Mesendoderm (in vitro differentiated cells): ENCODE measurements at regions not wholly inside any gene's neighbourhood (a gene's known extent, or its start where the extent isn't known, plus 50 kb on each side); places are given as distances from the start of the nearest gene placed in this dataset.

Source experiments
- DNase-seq: peaks from one replicate; pipeline ENCODE4 v3.0.0; 2013
- H2AK5ac ChIP-seq: 2 replicates; pipeline ENCODE4 v1.6.1; 2013; ENCODE audit warnings: low read length, inconsistent platforms
- H2BK120ac ChIP-seq: 2 replicates; pipeline ENCODE4 v1.6.1; 2013; ENCODE audit warnings: low read depth, mild to moderate bottlenecking, low read length, moderate library complexity, mixed read lengths
- H2BK15ac ChIP-seq: replicated peaks from 2 replicates; pipeline ENCODE4 v1.6.1; 2013; ENCODE audit warnings: low read depth, mild to moderate bottlenecking, moderate library complexity
- H2BK5ac ChIP-seq: 2 replicates; pipeline ENCODE4 v1.6.1; 2013; ENCODE audit warnings: low read length, inconsistent platforms
- H3K18ac ChIP-seq: 2 replicates; pipeline ENCODE4 v1.6.1; 2013; ENCODE audit warnings: mild to moderate bottlenecking, low read length, mixed read lengths
- H3K23ac ChIP-seq: one replicate; pipeline ENCODE4 v1.6.1; 2013; ENCODE audit warnings: low read length
- H3K27ac ChIP-seq: 2 replicates; pipeline ENCODE4 v1.5.1; 2013; ENCODE audit warnings: low read depth, mild to moderate bottlenecking, inconsistent platforms, low read length, moderate library complexity
- H3K27me3 ChIP-seq: 2 replicates; pipeline ENCODE4 v1.6.1; 2013; ENCODE audit warnings: low read length, control low read depth, mild to moderate bottlenecking, inconsistent platforms; ENCODE audit not compliant: insufficient read depth, poor library complexity
- H3K36me3 ChIP-seq: 2 replicates; pipeline ENCODE4 v1.6.1; 2013; ENCODE audit warnings: low read length, inconsistent platforms; ENCODE audit not compliant: control insufficient read depth, insufficient read depth
- H3K4ac ChIP-seq: one replicate; pipeline ENCODE4 v1.6.1; 2013; ENCODE audit warnings: low read depth, mild to moderate bottlenecking, low read length, moderate library complexity
- H3K4me1 ChIP-seq: 2 replicates; pipeline ENCODE4 v1.6.1; 2013; ENCODE audit warnings: low read depth, low read length, inconsistent platforms; ENCODE audit not compliant: control insufficient read depth
- H3K4me2 ChIP-seq: 2 replicates; pipeline ENCODE4 v1.6.1; 2013; ENCODE audit warnings: low read length
- H3K4me3 ChIP-seq: 2 replicates; pipeline ENCODE4 v1.5.1; 2013; ENCODE audit warnings: mild to moderate bottlenecking, low read length
- H3K56ac ChIP-seq: one replicate; pipeline ENCODE4 v1.6.1; 2013; ENCODE audit warnings: low read length
- H3K79me1 ChIP-seq: 2 replicates; pipeline ENCODE4 v1.6.1; 2013; ENCODE audit warnings: low read length, inconsistent platforms
- H3K79me2 ChIP-seq: 2 replicates; pipeline ENCODE4 v1.6.1; 2013; ENCODE audit warnings: mild to moderate bottlenecking, low read length; ENCODE audit not compliant: control insufficient read depth, insufficient read depth
- H3K9ac ChIP-seq: 2 replicates; pipeline ENCODE4 v1.6.1; 2013; ENCODE audit warnings: low read length, inconsistent platforms
- H4K5ac ChIP-seq: one replicate; pipeline ENCODE4 v1.6.1; 2013; ENCODE audit warnings: low read length
- H4K8ac ChIP-seq: one replicate; pipeline ENCODE4 v1.6.1; 2013; ENCODE audit warnings: low read depth, mild to moderate bottlenecking, control low read depth, low read length, moderate library complexity
- WGBS: extraction: QIAGEN DNeasy Blood & Tissue Kit; methylation state at CpG from one replicate; pipeline ENCODE4 v1.1.7; 2013; ENCODE audit warnings: low lambda C conversion rate, missing lambda C conversion rate; ENCODE audit not compliant: insufficient coverage; ENCODE audit errors: extremely low coverage; 5-methylcytosine and 5-hydroxymethylcytosine counted together

DNA sequence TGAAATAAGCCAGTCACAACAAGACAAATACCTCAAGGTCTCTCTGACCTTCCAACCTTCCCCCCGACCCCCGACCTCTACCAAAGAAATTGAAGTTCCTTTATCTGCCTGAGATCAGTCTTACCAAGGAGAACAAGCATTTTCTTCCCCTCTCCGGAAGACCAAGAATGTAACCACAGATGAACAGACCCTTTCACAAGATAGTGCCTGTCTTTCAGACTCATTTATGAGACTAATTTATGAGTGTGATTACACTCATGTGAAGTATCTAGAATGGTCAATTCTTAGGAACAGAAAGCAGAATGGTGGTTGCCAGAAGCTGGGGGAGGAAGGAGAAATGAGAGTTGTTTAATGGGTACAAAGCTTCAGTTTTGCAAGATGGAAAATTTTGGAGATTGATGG lies 108.9 kb upstream of the MKLN1 start:
- Histone ChIP-seq H3K4me3 (no peak overlapping the region), H3K27me3 (no peaks in the 10 kb centered on the region), H2BK120ac (no peak overlapping the region), H3K56ac (no peak overlapping the region), H3K23ac (no peak overlapping the region), H2BK5ac (no peak overlapping the region), H3K4me2 (no peak overlapping the region), H3K27ac (no peak overlapping the region), H2AK5ac (no peak overlapping the region), H3K79me2 (no peaks in the 10 kb centered on the region), H3K9ac (no peak overlapping the region), H3K18ac (no peak overlapping the region), H2BK15ac (no peak overlapping the region), H3K36me3 (no peaks in the 10 kb centered on the region), H3K4me1 (no peaks in the 10 kb centered on the region), H4K5ac (no peak overlapping the region), H3K4ac (no peak overlapping the region), H3K79me1 (no peaks in the 10 kb centered on the region), H4K8ac (no peak overlapping the region)
- no CpG with 5 or more reads among the region's 3 CpGs for WGBS
- no peak for DNase-seq

GRCh38 chr7:131219312-131220041 lies 108.2 kb upstream of the MKLN1 start:
- WGBS = no CpG with 5 or more reads among the region's 8 CpGs
- H3K27ac ChIP-seq = no peak overlapping the region
- H4K5ac ChIP-seq = no peak overlapping the region

GRCh38 chr7:131221061-131221460 lies 106.6 kb upstream of the MKLN1 start:
- no peaks in the 10 kb centered on the region for H3K4me1 ChIP-seq
- no peaks in the 10 kb centered on the region for H3K79me2 ChIP-seq
- H3K9ac ChIP-seq = no peak overlapping the region
- no peaks in the 10 kb centered on the region for H3K79me1 ChIP-seq
- DNase-seq = no peak
- H4K5ac ChIP-seq = no peak overlapping the region
- H3K23ac ChIP-seq = no peak overlapping the region
- H3K4me3 ChIP-seq = no peak overlapping the region
- no peak overlapping the region for H3K56ac ChIP-seq
- no CpG with 5 or more reads among the region's 3 CpGs for WGBS
- H2BK5ac ChIP-seq = no peak overlapping the region
- no peak overlapping the region for H3K18ac ChIP-seq
- H3K4ac ChIP-seq = no peak overlapping the region
- no peaks in the 10 kb centered on the region for H3K27me3 ChIP-seq
- H4K8ac ChIP-seq = no peak overlapping the region
- no peak overlapping the region for H2AK5ac ChIP-seq
- no peak overlapping the region for H3K27ac ChIP-seq
- H2BK120ac ChIP-seq = no peak overlapping the region
- H2BK15ac ChIP-seq = no peak overlapping the region
- no peaks in the 10 kb centered on the region for H3K36me3 ChIP-seq
- H3K4me2 ChIP-seq = no peak overlapping the region

More at GRCh38 chr7:131219312-131220041, 108.2 kb upstream of the MKLN1 start:
- no peak overlapping the region for H3K4ac ChIP-seq
- no peak overlapping the region for H2BK5ac ChIP-seq
- H3K4me2 ChIP-seq = no peak overlapping the region
- H3K4me3 ChIP-seq = no peak overlapping the region
- H3K79me1 ChIP-seq = no peaks in the 10 kb centered on the region
- no peak overlapping the region for H2BK120ac ChIP-seq
- no peak for DNase-seq
- H2AK5ac ChIP-seq = no peak overlapping the region
- H3K4me1 ChIP-seq = no peaks in the 10 kb centered on the region
- H2BK15ac ChIP-seq = no peak overlapping the region
- H4K8ac ChIP-seq = no peak overlapping the region
- H3K9ac ChIP-seq = no peak overlapping the region
- no peaks in the 10 kb centered on the region for H3K27me3 ChIP-seq
- H3K56ac ChIP-seq = no peak overlapping the region
- no peaks in the 10 kb centered on the region for H3K79me2 ChIP-seq
- no peak overlapping the region for H3K18ac ChIP-seq
- H3K36me3 ChIP-seq = no peaks in the 10 kb centered on the region
- no peak overlapping the region for H3K23ac ChIP-seq

GRCh38 chr7:131222171-131222570 lies 105.5 kb upstream of the MKLN1 start:
- H4K8ac ChIP-seq = no peak overlapping the region
- H3K56ac ChIP-seq = no peak overlapping the region
- no peak overlapping the region for H3K9ac ChIP-seq
- WGBS = no CpG with 5 or more reads among the region's 2 CpGs
- no peak overlapping the region for H3K27ac ChIP-seq
- no peak overlapping the region for H2BK15ac ChIP-seq
- no peaks in the 10 kb centered on the region for H3K79me2 ChIP-seq
- no peak overlapping the region for H2BK5ac ChIP-seq
- no peak overlapping the region for H3K4me3 ChIP-seq
- no peak overlapping the region for H3K18ac ChIP-seq
- no peak for DNase-seq
- H3K4me2 ChIP-seq = no peak overlapping the region
- H3K36me3 ChIP-seq = no peaks in the 10 kb centered on the region
- H3K4ac ChIP-seq = no peak overlapping the region
- no peak overlapping the region for H2AK5ac ChIP-seq
- no peaks in the 10 kb centered on the region for H3K79me1 ChIP-seq
- no peak overlapping the region for H3K23ac ChIP-seq
- H2BK120ac ChIP-seq = no peak overlapping the region
- H3K4me1 ChIP-seq = no peaks in the 10 kb centered on the region
- no peak overlapping the region for H4K5ac ChIP-seq
- H3K27me3 ChIP-seq = no peaks in the 10 kb centered on the region

DNA sequence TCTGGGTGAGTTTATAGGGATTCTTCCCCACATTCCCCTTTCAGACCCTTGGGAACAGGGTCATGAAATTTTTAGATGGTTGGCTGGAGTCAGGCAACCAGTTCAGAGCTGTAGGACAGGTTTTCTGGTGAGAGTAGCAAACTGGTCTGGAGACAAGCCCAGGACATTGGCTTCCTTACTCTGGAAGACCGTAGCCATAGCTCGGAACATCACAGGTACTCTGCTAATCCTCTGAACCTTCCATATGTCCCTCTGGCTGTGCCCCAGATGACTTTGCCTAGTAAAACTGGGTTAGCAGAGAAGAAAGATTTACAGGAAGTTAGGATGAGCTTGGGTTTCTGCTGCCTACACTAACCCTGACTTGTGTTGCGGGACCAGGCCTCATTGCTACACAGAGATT lies 104.5 kb upstream of the MKLN1 start:
- no peak overlapping the region for H3K23ac ChIP-seq
- no peak overlapping the region for H3K4me3 ChIP-seq
- no peaks in the 10 kb centered on the region for H3K79me2 ChIP-seq
- DNase-seq = no peak
- no peak overlapping the region for H3K56ac ChIP-seq
- no peak overlapping the region for H3K18ac ChIP-seq
- H3K27me3 ChIP-seq = no peaks in the 10 kb centered on the region
- no CpG with 5 or more reads among the region's 3 CpGs for WGBS
- no peak overlapping the region for H2BK120ac ChIP-seq
- H3K4ac ChIP-seq = no peak overlapping the region
- H3K27ac ChIP-seq = no peak overlapping the region
- H2BK5ac ChIP-seq = no peak overlapping the region
- H4K5ac ChIP-seq = no peak overlapping the region
- no peak overlapping the region for H2AK5ac ChIP-seq
- H3K9ac ChIP-seq = no peak overlapping the region
- no peak overlapping the region for H4K8ac ChIP-seq
- no peak overlapping the region for H3K4me2 ChIP-seq
- no peaks in the 10 kb centered on the region for H3K79me1 ChIP-seq
- no peak overlapping the region for H2BK15ac ChIP-seq
- H3K36me3 ChIP-seq = no peaks in the 10 kb centered on the region
- H3K4me1 ChIP-seq = no peaks in the 10 kb centered on the region

- no peak overlapping the region for H4K5ac ChIP-seq
- H3K9ac ChIP-seq = no peak overlapping the region
- H3K79me2 ChIP-seq = no peaks in the 10 kb centered on the region
- no peak overlapping the region for H2BK15ac ChIP-seq
- H3K27ac ChIP-seq = no peak overlapping the region
- H3K56ac ChIP-seq = no peak overlapping the region
- no peak overlapping the region for H3K18ac ChIP-seq
- H3K23ac ChIP-seq = no peak overlapping the region
- H3K4me3 ChIP-seq = no peak overlapping the region
- H3K27me3 ChIP-seq = no peaks in the 10 kb centered on the region
- H4K8ac ChIP-seq = no peak overlapping the region
- no peak overlapping the region for H2BK5ac ChIP-seq
- no peak overlapping the region for H2BK120ac ChIP-seq
- no peak overlapping the region for H3K4me2 ChIP-seq
- H3K36me3 ChIP-seq = no peaks in the 10 kb centered on the region
- no peaks in the 10 kb centered on the region for H3K4me1 ChIP-seq
- no peak for DNase-seq
- no CpG with 5 or more reads among the region's 6 CpGs for WGBS
- H3K79me1 ChIP-seq = no peaks in the 10 kb centered on the region
- H2AK5ac ChIP-seq = no peak overlapping the region
- no peak overlapping the region for H3K4ac ChIP-seq
These were observed 102.7 kb upstream of the MKLN1 start for GRCh38 chr7:131224996-131225395.
